ENCODE measurements at regions not wholly inside any gene's neighbourhood (a gene's known extent, or its start where the extent isn't known, plus 50 kb on each side); places are given as distances from the start of the nearest gene placed in this dataset.
"Not testable (repeated sequence)": the region's sequence is repeated elsewhere in the genome, so short reads cannot be mapped to it uniquely, and the experiment has no call there.

DNA sequence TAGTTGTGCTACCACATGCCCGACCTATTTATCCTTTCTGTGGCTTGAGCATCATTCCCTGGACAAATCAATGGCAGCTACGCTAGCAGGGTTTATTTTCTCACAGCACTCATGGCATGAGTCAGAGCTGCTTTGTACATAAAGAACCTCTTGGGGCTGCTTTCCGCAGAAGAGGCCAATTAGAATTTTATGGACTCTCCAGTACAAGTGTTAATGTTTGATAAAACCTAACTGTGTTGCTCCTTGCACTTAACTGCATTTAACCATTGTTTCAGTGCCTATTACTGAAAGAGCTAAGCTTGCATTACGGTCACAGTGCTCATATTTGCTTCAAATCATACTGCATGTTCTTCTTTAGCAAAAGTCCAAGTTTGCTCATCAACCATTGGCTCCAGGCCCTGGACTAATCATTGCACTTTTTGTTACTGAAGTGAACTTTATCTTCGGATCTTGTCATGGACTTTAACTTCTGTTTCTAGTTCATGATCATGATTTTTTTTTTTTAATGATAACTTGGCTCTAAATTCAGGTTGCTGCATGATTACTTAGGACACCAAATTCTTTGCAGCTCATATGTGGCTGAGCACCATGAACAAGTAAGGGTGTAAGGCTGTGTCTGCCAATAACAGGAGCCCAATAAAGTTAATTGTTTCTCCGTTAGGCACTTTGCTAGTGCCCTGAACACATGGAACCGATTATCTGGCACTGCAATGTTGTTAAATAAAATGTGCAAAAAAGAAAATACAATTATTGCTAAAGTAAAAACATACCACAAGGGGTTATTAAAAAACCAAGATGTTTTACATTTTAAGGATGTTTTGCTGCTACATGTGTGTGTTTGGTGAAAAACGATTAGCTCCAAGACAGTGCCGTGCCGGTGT is 492.2 kb downstream of the KCNJ2 start:
- DNase-seq, result no peak

DNA sequence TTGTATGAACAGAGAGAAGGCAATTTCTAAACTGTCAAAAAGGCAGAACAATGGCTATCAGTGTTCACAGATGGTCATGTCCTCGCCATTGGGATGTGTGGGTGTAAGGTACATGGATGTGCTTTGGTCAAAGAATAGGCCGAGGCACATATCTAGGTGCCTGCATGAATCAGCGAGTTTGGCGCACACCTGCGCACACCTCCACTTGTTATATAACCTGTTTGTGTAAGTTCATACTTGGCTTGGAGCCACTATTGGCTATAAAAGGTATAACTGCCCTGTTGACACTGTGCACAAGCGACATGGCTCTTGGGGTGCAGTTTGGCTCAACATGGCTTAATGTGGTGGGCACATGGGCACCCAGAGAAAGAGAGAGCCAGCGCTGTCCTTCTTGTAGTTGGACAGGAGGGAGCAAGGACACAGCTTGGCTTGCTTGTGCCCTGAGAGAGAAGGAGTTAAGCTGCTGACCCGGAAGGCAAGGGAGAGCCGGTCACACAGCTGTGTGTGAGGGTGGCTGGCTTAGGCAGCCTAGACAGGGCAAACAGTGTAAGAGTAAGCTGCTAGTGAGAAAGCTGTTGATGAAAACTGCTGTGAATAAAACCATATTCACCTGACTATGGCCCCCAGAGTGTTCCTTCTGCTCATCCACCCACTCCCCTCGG is 499.1 kb downstream of the KCNJ2 start:
- no peak for DNase-seq

DNA sequence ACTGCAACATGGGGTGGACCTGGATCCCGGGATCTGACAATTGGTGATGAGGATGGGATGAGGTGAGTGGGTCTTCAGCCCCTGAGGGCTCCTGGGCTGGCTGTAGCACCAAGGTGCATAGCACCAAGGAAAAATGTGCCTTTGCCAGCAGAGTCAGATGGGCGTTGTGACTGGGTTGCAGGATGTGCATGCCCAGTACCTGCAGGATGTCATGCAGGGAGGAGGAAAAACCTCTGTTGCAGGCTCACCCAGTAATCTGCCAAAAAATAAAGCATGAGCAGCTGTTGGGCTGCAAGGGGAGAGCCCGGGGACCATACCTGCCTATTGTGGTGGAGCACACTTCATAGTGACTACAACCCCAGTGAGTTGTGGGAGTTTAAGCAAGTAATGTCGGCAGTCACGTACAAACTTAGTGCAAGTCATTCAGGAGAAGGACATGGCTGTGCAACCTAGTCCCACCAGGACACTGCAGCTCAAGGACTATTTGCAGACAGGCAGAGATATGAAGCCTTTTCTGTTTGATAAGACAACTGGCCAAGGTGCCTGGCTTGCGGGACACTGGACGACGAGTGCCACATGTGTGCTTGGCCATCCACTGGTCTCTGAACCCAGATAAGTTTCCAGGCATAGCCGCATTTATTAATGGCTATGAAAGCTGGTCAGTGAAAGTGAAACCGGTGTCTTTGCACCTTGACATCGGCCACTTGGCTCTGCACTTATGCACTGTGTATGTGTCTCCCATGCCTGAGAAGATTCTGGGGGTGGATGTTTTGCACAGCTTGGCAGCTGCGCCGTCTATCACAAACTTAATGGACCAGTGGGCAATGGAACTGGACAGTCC is 499.8 kb downstream of the KCNJ2 start:
- DNase-seq, result no peak

DNA sequence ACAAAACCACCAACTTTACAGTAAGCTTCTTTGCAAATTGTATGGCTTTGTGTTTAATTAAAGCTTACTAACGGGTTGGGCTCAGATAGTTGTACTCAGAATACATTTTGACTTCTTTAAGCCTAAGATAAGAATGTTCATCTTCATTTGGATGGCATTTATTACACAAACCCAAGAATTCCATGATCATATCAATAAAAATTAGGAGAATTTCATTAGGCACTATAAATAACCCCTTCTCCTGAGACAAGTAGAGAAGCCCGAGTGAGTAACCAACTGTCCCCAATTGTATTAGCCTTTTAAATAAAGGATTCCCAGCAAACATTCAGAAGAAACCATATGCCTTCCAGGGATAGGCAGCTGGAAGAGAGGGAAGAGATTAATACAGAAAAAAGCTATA is 504.7 kb downstream of the KCNJ2 start:
- DNase-seq, result no peak

DNA sequence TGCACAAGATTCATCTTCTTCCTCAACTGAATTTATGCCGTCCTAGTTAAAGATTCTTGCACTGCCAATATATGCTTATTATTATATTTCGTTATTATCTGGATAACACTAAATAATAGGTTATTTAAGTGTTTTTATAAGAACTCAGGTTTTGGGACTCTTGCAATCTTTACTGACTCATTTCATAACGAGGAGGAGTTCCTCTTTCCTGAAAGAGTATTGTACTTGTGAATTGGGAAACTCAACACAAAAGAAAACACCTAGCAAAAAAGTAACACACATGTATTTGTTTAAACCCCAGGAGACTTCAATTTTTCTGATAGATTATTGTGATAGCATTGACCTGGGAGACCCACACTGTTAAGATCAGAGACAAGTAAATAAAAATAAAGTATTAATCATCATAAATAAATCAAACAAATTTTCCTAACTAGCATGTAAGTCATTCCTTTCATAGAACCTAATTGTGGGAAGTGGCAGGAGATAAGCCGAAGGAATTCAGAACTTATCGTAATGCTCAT is 505.8 kb downstream of the KCNJ2 start:
- DNase-seq, result no peak

DNA sequence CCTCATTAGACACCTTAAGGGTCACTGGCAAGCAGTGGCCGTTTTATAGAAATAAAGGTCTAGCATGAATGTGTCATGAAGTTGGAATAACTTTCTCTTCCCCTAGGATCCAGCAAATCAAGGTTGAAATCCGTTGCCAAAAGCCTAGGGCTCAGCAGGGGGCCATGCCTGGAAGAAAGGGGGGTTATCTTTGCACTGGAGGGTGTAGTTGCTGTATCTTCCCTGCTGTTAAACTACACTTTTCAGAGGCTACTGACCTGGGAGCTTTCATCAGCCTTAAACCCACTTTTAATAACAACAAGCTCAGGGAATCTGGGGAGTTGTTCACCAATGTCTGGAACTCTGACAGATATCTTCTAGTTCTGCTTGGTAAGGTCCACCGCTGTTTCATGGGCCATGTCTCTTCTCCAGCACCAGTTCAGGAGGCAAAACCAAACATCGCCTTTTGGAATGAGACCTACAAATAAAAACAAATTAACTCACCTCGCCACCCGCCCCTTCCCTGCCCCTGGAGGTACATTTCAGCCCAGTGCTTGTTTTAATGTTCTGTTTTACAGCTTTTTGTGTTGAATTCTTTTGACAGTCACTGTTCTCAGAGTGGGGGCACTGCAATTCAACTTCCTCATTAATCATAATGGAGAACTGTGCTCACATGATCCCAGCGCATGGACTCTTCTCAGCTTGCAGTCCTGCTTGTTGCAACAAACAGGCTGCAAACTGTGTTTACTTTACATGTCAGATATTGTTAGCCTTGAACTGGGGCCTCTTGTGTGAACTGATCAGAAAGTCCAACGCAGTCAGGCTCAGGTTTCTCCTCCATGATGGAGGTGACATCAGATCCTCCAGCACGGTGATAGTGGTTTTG is 508.7 kb downstream of the KCNJ2 start:
- DNase-seq, result no peak

DNA sequence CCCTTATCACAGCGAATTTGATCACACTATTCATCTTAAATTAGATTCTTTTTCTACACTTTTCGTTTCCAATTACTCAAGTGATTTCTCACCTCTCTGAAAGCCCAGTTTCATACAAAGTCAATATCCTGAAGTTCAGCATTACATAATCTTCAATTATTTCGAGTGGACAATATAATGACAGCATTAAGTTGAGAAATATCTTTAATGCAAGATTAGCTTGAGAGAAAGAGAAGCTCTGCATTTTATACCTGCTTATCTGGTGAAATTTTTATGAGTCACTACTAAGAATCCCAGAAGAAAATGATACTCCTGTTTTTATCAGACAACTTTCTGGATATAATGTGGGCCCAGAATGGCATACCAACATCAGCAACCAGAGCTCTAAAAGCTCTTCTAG is 509.6 kb downstream of the KCNJ2 start:
- no peak for DNase-seq

DNA sequence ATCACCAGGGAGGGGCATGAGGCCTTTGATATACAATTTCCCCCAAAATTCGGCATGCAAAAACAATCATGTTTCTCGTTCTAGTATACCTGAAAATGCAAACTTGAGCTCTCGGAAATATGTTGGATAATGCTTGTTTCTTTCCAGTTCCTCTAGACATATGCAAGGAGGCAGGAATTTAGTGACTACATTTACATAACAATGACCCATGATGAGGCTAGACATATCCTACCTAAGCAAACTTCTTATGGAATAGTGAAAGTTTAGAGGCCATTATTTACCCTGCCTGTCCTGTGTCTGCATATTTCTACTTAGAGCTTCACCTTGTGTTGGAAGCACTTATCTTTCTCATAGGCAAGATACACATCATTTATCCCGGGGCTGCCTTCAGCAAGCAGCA is 514.6 kb downstream of the KCNJ2 start:
- no peak for DNase-seq

DNA sequence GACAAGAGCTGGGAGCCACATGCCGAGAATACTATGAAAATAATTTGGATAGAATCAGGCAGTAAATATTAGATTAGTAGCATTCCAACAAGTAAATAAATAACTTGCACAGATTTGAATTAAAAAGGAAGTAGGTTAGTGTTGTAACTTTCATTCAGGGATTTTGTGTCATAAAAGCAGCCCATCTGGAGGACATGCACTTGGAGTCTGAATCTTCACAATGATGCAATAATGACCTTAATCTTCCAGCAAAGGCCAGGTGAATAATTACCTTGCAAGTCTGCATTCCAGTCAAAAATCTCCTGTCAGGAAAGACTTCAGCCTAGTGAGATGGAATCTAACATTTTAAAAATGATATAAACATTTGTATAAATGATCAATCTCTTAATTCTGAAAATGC is 518.1 kb downstream of the KCNJ2 start:
- no peak for DNase-seq

DNA sequence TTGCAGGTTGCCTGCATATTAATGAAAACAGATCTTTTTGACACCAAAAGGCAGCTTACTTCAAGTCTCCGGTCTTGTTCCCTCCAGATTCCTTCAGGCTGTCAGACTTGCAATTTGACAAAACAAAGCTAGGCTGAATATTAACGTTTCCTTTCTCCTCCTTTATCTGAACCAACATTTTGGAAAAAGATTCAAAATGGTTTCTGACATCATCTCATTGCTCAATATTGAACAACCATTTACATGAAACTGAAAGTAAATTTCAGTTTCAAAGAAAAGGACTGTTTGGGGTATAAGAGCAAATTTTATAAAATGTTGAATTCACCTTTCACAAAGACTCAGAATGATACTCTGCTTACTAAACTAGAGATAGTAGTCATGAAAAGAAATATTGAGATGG is 521.8 kb downstream of the KCNJ2 start:
- no peak for DNase-seq

DNA sequence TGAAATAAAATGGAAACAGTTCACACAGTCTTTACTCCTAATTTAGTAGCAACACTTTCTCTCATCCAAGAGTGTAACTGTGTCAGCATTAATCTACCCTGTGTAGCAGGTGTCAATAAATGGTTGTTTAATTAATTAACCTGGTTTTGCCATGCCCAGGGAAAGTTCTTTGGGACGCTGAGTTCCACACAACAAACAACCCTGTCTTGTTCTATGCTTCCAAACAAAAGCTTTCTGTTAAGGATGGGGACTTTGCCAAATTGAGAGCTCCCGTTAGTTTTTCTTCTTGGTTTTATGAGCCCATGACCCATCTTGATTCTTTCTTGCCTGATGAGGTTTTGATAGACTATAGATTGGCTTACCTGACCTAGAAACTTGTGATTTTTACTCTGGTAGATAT is 530.1 kb downstream of the KCNJ2 start:
- no peak for DNase-seq

DNA sequence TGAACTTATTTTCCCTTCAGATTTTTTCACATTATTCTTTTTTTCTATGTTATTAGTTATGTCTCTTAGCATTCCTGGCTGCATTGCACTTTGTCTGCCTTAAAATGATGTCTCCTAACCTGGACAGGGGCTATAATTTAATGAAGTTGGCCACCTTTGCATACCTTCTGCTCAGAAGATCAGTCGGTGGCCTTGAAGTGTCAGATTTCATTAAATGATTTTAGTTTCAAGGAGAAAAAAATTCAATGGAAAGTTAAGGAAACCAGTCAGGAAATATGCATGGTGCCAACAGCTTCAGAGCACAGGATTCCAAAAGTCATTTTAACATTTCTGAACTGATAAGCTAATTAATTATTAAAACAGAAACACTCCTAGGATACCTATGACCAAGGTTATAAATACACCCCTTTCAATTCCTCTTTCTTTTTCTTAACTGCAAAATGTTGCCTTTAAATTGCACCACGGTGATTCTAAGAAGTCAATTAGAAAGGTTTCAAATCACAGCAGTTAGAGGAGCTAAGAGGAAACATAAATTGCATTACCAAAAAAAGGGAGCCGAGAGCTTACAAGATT is 533.4 kb downstream of the KCNJ2 start:
- DNase-seq, result no peak

DNA sequence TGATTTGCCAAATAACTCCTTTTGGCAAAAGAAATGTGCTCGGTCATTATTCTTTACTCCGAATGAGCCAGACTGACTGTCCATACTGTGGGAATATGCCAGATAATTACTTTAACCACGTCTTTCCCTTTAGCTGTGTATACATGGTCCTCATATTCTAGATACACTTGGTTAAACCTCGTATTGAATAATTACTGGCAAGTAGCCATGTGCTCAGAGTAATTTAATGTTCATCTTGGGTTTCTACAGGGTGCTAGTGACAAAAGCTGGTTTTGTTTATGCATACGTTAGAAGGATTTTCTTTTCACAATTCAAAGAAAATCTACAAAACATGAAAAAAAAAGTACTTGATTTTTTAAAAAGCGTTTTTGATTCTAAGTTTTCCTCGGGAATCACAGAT is 540.3 kb downstream of the KCNJ2 start:
- DNase-seq, result no peak

DNA sequence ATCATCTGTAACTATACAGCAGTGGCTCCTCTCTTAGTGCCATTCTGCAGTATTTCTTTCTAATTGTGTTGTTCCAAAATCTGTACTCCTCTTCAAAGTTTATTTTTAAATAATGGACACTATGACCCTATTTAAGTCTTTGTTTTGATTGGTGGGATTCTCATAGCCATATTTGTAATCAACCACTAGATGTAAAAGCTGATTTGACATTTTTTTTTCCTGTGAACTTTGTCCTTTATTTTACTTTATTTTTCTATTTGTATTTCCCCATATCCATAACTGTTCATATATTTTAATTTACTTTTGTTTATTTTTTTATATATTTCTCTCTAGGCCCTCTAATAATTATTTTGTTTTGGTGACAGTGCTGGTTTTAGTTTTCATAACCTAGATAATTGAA is 544.4 kb downstream of the KCNJ2 start:
- DNase-seq, result no peak

DNA sequence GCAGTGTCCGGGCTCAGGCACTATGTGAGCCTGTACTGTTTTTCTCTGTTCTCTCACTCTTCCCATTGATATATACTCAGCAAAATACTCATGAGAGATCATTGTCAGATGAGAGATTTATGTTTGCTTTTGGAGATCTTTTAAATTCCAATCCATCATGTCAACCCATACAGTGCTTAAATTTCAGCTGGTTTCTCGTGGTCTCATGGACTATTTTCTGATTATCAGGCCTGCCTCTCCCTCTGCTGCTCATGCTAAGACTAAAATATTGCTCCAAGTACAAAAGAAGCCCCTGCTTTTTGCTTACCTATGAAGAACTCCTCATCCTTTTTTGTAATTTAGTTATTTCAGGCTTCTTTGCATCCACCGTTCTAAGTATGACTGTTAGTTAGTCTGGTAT is 547.2 kb downstream of the KCNJ2 start:
- DNase-seq, result no peak

DNA sequence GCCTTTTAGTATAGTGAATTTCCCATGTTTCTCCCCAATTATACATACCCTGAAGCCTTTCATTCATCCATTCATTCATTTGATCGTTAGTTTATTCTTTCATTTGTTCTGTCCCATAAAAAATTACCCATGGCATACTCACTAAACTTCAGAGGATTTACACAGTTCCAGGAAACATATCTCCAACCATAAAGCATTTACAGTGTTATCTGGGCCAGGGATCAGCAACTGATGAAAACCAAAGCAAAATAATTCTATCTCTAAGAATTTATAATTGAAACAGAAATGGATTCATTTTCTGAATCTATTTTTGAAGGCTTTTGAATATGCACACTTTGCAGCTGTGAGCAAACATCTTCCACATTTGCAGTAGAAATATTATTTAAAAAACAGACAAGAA is 547.7 kb downstream of the KCNJ2 start:
- DNase-seq, result no peak

DNA sequence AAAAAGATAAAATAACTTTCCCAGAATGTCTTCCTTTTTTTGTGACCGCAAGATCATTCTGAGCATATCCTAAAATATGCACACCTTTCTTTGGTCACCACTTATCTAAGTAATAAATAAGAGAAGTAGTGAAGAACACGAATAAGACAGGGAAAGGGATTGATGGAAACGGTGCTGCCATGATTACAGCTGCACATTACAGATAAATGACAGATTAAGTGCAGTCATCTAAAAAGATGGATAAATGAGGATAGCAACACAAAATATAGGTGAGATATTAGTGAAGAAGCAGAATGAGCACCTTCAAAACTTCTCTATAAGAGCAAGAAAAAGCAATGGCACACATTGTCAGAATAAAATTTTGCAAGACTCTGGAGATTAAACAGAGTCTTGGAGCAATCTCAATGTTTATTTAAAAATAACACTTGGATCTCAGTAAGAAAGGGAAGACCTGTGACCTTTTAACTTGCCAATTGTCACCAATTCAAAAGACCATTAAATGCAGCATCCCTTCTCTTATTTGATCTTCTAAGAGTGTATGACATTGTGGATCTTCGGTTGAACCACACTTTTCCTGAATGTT is 567.1 kb downstream of the KCNJ2 start:
- no peak for DNase-seq

DNA sequence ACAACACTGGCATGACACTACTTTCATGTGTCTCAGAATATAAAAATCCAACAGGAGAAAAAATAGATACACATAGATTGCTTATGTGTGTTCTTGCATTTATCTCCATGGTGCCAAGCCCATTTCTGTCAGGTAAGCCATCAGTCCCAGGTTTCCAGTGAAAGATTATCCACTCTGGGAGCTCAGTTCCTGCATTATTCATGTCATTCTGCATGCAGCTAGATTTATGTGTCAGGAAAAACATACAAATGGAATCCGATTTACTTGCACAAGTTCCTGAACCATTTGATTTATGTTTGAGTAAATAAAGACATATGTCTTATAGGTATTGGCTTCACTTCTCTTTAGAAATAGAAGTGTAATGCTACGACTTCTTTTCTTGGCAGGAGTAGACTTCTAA is 569.7 kb downstream of the KCNJ2 start:
- DNase-seq, result no peak

DNA sequence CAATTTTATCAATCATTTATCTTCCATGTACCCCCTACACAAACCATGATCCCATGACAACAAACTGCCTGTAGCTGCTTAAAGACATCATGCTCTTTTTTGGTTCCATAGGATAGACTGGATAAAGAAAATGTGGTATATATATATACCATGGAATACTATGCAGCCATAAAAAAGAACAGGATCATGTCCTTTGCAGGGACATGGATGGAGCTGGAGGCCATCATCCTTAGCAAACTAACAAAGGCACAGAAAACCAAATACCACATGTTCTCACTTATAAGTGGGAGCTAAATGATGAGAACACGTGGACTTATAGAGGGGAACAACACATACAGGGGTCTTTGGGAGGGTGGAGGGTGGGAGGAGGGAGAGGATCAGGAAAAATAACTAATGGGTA is 577.2 kb downstream of the KCNJ2 start:
- not testable (repeated sequence) for DNase-seq

DNA sequence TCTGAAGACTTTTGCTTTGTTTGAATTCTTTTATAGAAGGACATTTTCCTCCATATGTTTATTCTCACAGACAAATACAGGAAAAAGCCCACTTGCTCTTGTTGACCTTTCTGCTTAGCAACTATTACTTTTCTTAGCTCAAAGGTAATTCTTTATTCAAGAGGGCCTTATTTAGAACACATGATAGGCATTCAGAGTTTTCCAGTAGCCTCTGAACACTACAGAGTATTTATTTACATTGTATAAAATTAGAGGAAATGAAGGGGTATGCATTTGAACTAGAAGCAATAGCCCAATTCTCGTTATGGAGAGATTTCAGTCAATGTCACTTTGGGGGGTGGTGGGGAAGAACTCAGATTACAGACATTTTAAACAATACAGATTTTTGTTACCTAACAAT is 581.7 kb downstream of the KCNJ2 start:
- no peak for DNase-seq

DNA sequence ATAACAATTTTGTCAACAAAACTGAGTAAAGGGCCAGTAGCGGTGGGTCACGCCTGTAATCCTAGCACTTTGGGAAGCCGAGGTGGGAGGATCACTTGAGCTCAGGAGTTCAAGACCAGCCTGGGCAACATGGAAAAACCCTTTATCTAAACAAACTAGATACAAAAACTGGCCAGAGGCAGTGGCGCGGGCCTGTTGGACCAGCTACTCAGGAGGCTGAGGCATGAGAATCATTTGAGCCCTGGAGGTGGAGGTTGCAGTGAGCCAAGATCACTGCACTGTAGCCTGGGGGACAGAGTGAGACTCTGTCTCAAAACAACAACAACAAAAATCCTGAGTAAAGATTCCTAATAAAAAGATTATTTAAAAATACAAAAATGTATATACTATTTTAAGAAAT is 583.1 kb downstream of the KCNJ2 start:
- DNase-seq, result not testable (repeated sequence)

All from amniotic stem cell (primary cell).